Body of pancreas (tissue), 4 donors: ENCODE measurements at regions not wholly inside any gene's neighbourhood (a gene's known extent, or its start where the extent isn't known, plus 50 kb on each side); places are given as distances from the start of the nearest gene placed in this dataset.
"Not testable (repeated sequence)": the region's sequence is repeated elsewhere in the genome, so short reads cannot be mapped to it uniquely, and the experiment has no call there.

ENCODE experiments used
- POLR2A ChIP-seq, 3 donors: fragments of 450-650 bp; IDR thresholded peaks; one replicate each; pipeline ENCODE4 v1.6.1; 2016; ENCODE audit warnings: antibody characterized with exemption in 3 of 3, mild to moderate bottlenecking in 2 of 3
- TF ChIP-seq, protein P1 (sequence below), 7 experiments: fragments of 450-650 bp in 4 of 7; fragments of 200-600 bp in 3 of 7; sonication (generic) in 3 of 7; IDR thresholded peaks; one replicate each; pipeline ENCODE4 v1.5.1; 2016 to 2019; ENCODE audit warnings: antibody characterized with exemption in 7 of 7

DNA sequence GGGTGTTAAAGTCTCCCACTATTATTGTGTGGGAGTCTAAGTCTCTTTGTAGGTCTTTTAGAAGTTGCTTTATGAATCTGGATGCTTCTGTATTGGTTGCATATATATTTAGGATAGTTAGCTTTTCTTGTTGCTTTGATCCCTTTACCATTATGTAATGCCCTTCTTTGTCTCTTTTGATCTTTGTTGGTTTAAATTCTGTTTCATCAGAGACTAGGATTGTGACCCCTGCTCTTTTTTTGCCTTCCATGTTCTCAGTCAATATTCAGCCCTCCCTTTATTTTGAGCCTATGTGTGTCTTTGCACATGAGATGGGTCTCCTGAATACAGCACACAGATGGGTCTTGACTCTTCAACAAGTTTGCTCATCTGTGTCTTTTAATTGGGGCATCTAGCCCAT is 126.0 kb downstream of the PCSK1 start:
- TF ChIP-seq, protein P1, sequence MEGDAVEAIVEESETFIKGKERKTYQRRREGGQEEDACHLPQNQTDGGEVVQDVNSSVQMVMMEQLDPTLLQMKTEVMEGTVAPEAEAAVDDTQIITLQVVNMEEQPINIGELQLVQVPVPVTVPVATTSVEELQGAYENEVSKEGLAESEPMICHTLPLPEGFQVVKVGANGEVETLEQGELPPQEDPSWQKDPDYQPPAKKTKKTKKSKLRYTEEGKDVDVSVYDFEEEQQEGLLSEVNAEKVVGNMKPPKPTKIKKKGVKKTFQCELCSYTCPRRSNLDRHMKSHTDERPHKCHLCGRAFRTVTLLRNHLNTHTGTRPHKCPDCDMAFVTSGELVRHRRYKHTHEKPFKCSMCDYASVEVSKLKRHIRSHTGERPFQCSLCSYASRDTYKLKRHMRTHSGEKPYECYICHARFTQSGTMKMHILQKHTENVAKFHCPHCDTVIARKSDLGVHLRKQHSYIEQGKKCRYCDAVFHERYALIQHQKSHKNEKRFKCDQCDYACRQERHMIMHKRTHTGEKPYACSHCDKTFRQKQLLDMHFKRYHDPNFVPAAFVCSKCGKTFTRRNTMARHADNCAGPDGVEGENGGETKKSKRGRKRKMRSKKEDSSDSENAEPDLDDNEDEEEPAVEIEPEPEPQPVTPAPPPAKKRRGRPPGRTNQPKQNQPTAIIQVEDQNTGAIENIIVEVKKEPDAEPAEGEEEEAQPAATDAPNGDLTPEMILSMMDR (IDR thresholded peaks at IDR 0.05) = not testable (repeated sequence)
- not testable (repeated sequence) for TF ChIP-seq POLR2A (IDR thresholded peaks at IDR 0.05)
